ENCODE measurements at regions not wholly inside any gene's neighbourhood (a gene's known extent, or its start where the extent isn't known, plus 50 kb on each side); places are given as distances from the start of the nearest gene placed in this dataset.

DNA sequence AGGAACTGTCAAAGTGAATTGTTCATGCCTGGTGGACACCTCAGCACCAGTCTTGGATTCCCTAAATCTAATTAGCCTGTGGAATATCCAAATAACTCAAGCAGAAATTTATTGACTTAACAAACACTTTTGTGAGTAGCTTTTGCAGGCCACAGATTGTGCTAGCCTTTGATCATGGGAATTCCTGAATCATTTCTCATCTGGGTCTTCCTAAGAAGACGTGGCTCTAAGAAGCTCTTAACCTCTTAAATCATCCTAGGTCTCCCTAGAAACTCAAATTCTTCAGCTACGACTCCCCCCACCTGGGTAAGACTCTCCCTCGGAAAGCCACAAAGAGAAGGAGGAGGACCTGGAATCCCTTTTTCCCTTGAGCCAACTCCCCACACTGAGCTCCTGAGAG, 53.8 kb upstream of the PSEN2 start:
- DNase-seq: no peak

- peak; percentile 48 for DNase-seq
Measured at GRCh38 chr1:226814751-226815537, 55.5 kb upstream of the PSEN2 start.

DNA sequence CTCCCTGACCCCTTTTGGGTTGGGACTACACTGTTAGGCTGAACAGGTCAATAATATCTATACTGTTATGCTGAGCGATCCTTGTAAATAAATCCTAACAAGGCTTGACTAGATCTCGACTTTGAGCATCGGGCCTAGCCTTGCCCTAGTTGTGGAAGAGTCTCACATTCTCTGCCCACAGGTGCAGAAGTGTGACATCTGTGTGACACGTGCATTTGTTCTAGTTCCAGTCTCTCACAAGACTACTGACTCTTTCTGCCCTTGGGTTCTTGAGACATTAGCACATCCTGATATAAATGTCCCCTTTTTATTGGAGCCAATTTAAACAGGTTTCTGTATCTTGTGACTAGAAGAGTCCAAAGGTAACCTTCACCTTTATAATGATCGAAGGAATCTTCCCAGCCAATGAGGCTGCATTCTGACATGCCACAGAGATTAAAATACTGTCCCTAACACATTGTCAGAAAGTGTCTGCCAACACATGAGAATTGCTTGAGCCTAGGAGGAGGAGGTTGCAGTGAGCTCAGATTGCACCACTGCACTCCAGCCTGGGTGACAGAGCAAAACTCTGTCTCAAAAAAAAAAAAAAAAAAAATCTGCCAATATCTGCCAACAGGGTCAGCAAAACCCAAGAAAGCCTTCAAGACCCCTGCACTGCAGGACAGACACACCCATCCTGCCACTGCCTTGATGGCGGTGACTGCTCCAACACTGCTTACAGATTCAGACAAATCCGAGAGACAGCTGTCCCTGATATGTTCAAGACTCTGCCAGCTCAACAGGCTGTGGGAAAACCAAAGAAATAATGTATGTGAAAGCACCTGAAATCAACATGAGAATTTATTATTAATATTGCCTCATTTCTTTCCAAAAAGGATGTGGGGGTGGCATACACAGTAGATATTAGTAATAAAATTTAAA, 56.5 kb upstream of the PSEN2 start:
- peak; percentile 36 for DNase-seq

GRCh38 chr1:226810681-226811080, 59.7 kb upstream of the PSEN2 start:
- DNase-seq: no peak

GRCh38 chr1:226809785-226810571, 60.4 kb upstream of the PSEN2 start:
- DNase-seq: no peak

GRCh38 chr1:226808501-226808900, 61.9 kb upstream of the PSEN2 start:
- no peak for DNase-seq

- DNase-seq: no peak
Measured at GRCh38 chr1:226806988-226807387, 63.4 kb upstream of the PSEN2 start.

DNA sequence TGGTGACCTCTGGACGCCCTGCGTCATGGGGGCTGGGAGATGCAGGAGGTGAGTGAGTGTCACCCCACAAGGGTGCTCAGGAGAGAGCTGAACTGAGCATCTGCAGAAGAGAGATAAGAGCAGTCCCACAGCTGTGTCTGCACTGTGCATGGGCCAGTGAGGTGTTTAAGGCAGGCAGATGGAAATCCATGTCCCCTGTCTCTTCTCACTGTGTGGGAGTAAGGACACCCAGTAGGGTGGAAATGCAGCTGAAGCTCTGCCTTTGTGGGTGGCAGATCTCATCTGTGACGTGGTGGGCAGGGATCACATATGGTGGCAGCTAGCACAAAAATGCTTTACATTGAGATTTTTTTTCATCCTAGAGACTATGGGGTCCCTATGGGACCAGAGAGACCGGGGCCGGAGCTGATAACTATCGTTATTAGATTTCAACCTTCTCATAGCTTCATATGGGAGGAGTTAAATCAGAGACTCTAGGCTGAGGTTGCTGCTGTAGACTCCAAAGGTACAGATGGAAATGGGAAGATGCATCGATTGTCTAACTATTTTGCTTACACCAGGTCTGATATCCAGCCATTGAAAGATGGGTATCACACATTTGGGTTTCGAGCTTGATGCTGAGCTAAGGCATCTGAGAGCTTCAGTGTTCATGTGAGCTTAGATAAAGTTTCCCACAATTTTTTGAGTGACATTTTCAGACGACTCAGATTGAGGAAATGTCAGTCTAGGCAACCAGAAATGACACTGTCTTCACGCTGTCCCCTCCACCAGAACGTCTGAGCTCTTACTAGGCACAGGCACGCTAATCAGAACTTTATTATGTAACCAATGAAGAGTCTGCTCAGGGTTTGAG, 65.3 kb upstream of the PSEN2 start:
- DNase-seq: no peak

GRCh38 chr1:226800763-226801380, 61.8 kb upstream of the ITPKB start:
- no peak for DNase-seq

DNA sequence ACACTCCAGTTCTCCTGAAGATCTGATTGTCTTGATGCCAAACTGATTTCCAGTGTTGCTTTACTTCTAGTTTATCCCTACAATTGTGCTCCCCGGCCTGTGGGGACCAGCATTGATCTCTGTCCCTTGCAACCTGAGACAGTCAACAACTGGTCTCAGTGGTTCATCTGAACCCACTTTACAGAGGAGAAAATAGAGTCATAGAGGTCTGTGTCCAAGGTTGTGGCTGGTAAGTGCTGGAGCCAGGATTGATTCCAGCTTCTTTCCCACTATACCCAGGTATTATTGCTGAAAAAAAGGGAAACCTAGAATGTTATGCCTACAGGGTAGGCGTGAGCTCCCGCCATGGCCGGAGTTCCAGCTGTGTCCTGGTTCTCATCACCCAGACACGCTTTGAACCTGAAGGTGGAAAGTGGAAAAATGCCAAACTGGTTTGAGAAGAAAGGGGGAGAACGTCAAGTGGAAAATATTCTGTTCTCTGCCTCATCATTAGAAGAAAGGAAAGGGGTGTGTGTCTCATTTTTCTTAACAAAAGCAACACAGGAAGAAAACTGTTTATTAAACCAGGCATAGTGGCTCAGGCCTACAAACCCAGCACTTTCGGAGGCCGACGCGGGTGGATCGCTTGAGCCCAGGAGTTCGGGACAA, 60.7 kb upstream of the ITPKB start:
- no peak for DNase-seq

GRCh38 chr1:226798427-226799411, 59.6 kb upstream of the ITPKB start:
- DNase-seq: no peak

DNA sequence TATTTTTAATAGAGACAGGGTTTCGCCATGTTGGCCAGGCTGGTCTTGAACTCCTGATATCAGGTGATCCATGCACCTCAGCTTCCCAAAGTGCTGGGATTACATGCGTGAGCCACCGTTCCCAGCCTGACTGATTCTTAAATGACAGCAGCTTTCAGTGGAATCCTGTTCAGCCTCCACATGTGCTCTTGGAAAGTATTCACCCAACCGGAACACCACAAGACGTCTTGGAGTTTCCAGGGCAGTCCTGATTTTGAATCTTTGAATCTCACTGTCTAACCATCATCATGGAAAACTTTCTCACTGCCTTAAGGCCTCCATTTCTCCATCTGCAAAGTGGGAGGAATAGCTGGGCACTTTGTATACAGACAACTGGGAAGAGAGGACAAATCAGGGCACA, 58.1 kb upstream of the ITPKB start:
- DNase-seq: no peak

DNA sequence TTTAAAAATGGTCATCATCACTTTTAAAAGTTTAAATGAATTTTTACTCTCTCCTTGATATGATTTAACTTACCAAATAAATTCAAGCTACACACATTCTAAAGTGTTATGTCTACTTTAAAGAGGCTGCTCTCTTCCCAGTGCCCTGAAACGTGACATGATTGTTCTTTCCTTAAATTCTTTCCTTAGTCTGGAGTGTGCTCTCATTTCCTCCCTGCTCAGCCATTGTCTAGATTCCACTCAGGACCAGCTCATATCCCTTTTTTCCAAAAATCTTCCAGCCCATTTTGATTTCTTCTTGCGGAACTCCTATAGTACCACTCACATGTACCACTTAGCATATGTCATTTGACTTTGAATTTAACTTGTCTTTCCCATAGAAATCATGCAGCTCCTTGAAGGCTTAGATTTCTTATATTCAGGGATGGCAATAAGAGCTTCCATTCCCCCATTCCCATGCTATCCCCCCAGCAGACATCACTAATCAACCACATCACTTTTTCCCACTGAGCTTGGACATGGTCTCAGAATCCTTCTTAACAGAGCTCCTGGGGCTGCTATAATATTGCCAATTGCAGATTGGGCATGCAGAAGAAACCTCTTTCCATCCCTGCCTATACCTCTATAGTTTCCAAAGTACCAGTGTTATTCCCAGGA, 54.7 kb upstream of the ITPKB start:
- DNase-seq: no peak

DNA sequence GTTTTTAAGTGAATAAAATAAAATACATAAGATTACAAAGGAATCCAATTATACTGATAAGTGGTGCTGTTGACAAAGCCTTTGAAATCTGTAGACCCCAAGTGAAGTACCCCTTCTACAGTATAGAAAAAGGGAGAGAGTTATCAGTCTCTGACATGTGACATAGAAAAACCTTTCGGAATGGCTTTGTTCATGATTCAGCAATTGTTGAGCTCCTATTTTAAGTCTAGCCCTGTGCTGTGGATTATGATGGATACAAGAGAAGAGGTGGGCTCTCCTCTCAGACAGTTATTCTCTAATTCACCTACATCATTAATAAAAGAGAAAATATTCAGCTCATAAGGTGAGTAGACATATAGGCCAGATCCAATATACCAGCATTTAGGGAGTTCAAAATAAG, 53.3 kb upstream of the ITPKB start:
- DNase-seq: no peak

DNA sequence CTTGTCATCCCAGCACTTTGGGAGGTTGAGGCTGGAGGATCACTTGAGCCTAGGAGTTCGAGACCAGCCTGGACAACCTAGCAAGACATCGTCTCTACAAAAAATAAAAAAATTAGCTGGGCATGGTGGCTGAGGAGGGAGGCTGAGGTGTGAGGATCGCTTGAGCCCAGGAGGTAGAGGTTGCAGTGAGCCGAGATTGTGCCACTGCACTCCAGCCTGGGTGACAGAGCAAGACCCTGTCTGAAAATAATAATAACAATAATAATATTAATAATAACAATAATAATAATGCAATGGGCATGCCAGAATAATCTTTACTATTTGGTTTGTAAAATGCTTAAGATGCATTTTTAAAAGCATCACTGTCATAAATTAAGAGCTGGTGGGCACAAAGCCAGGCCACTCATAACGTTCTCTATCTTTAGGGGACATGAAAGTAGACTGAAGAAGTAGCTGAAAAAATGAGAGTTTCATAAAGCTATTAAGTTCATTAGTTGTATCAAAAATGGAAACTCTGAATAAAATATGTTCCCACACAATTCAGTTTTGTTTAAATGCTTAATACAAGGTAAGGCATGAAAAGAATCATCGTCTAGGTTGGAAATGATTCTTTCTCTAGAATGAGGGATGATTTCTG, 51.6 kb upstream of the ITPKB start:
- no peak for DNase-seq

GRCh38 chr1:226788965-226789364, 49.9 kb upstream of the ITPKB start:
- no peak for DNase-seq

Data from NCI-H82 (cell line).